Sciatic nerve (tissue), 2 donors: ENCODE measurements at regions not wholly inside any gene's neighbourhood (a gene's known extent, or its start where the extent isn't known, plus 50 kb on each side); places are given as distances from the start of the nearest gene placed in this dataset.

Experiments
- ATAC-seq: fragments of 200-7000 bp; cut with Tn5 transposase; one replicate; pipeline ENCODE4 v1.9.1; 2020; ENCODE audit warnings: mild to moderate bottlenecking, moderate library complexity
- DNase-seq: peaks from one replicate; pipeline ENCODE4 v3.0.0-alpha.2; 2020; ENCODE audit warnings: low spot score
- intact Hi-C: fragments of 100-400 bp; cut with DNase I; formaldehyde crosslinking; loops from one replicate; pipeline ENCODE4 v1.14.2; 2022
- donor health status: DM: no; HTN: no; CAD: no.
- donor health status: DM: no; HTN: no; CAD: no.

- ATAC-seq = no peak
- intact Hi-C loops = loop anchor here (10.0 kb wide), 2 partner anchors 63 to 157 kb away; no protein-coding TSS in a partner anchor
- no peak for DNase-seq
These were observed 86.4 kb upstream of the ZNF648 start for GRCh38 chr1:182147951-182148350.

- intact Hi-C loops = loop anchor here (10.0 kb wide), 2 partner anchors 62 to 158 kb away; no protein-coding TSS in a partner anchor
- ATAC-seq = no peak
- DNase-seq = no peak
These were observed 85.8 kb upstream of the ZNF648 start for GRCh38 chr1:182147136-182147820.

GRCh38 chr1:182146286-182146685 is 84.8 kb upstream of the ZNF648 start:
- no peak for DNase-seq
- no peak for ATAC-seq
- intact Hi-C loops = loop anchor here (10.0 kb wide), 2 partner anchors 61 to 159 kb away; no protein-coding TSS in a partner anchor

- intact Hi-C loops = loop anchor here (10.0 kb wide), 2 partner anchors 61 to 159 kb away; no protein-coding TSS in a partner anchor
These were observed 83.9 kb upstream of the ZNF648 start for GRCh38 chr1:182145441-182145840.

GRCh38 chr1:182144646-182145030 is 83.1 kb upstream of the ZNF648 start:
- intact Hi-C loops = loop anchor here (5.0 to 10.0 kb wide), 3 partner anchors 60 to 248 kb away; partner anchors contain the start of gene GLUL
- ATAC-seq (no peak), DNase-seq (no peak)

More at GRCh38 chr1:182145441-182145840, 83.9 kb upstream of the ZNF648 start:
- ATAC-seq = no peak
- DNase-seq = no peak

- peak; percentile 87 for DNase-seq
- peak; percentile 93 for ATAC-seq
- intact Hi-C loops = loop anchor here (5.0 to 10.0 kb wide), 3 partner anchors 59 to 248 kb away; partner anchors contain the start of gene GLUL
These were observed 82.5 kb upstream of the ZNF648 start for GRCh38 chr1:182143825-182144645.

- ATAC-seq = peak; percentile 78
- peak; percentile 99 for DNase-seq
- intact Hi-C loops = loop anchor here (5.0 to 10.0 kb wide), 3 partner anchors 58 to 249 kb away; partner anchors contain the start of gene GLUL
These were observed 81.7 kb upstream of the ZNF648 start for GRCh38 chr1:182143154-182143657.

- ATAC-seq = no peak
- no peak for DNase-seq
- intact Hi-C loops = loop anchor here (5.0 to 10.0 kb wide), 3 partner anchors 58 to 250 kb away; partner anchors contain the start of gene GLUL
These were observed 81.1 kb upstream of the ZNF648 start for GRCh38 chr1:182142621-182143020.

- ATAC-seq (no peak), DNase-seq (no peak)
- intact Hi-C loops = loop anchor here (5.0 to 10.0 kb wide), 3 partner anchors 56 to 251 kb away; partner anchors contain the start of gene GLUL
These were observed 79.5 kb upstream of the ZNF648 start for GRCh38 chr1:182141040-182141439.

- ATAC-seq (no peak), DNase-seq (no peak)
- intact Hi-C loops = no loop called here
These were observed 78.0 kb upstream of the ZNF648 start for GRCh38 chr1:182139496-182139895.

GRCh38 chr1:182137546-182137945 is 76.0 kb upstream of the ZNF648 start:
- DNase-seq (no peak), ATAC-seq (no peak)
- intact Hi-C loops = no loop called here

GRCh38 chr1:182135946-182136345 is 74.4 kb upstream of the ZNF648 start:
- DNase-seq = no peak
- ATAC-seq = no peak
- intact Hi-C loops = no loop called here

- DNase-seq (no peak), ATAC-seq (no peak)
- intact Hi-C loops = no loop called here
These were observed 72.7 kb upstream of the ZNF648 start for GRCh38 chr1:182134257-182134656.

- ATAC-seq = no peak
- intact Hi-C loops = no loop called here
These were observed 71.7 kb upstream of the ZNF648 start for GRCh38 chr1:182133181-182133580.

GRCh38 chr1:182129398-182129797 is 67.9 kb upstream of the ZNF648 start:
- DNase-seq (no peak), ATAC-seq (no peak)
- intact Hi-C loops = no loop called here

More at GRCh38 chr1:182133181-182133580, 71.7 kb upstream of the ZNF648 start:
- no peak for DNase-seq

- ATAC-seq = no peak
- intact Hi-C loops = no loop called here
These were observed 67.0 kb upstream of the ZNF648 start for GRCh38 chr1:182128502-182128901.

GRCh38 chr1:182127656-182128055 is 66.1 kb upstream of the ZNF648 start:
- intact Hi-C loops = no loop called here
- ATAC-seq (no peak), DNase-seq (no peak)

More at GRCh38 chr1:182128502-182128901, 67.0 kb upstream of the ZNF648 start:
- no peak for DNase-seq

GRCh38 chr1:182126272-182126800 is 64.8 kb upstream of the ZNF648 start:
- no peak for DNase-seq
- no peak for ATAC-seq
- intact Hi-C loops = no loop called here

- intact Hi-C loops = no loop called here
- ATAC-seq (no peak), DNase-seq (no peak)
These were observed 61.4 kb upstream of the ZNF648 start for GRCh38 chr1:182122913-182123260.
